ENCODE measurements at regions not wholly inside any gene's neighbourhood (a gene's known extent, or its start where the extent isn't known, plus 50 kb on each side); places are given as distances from the start of the nearest gene placed in this dataset.

DNA sequence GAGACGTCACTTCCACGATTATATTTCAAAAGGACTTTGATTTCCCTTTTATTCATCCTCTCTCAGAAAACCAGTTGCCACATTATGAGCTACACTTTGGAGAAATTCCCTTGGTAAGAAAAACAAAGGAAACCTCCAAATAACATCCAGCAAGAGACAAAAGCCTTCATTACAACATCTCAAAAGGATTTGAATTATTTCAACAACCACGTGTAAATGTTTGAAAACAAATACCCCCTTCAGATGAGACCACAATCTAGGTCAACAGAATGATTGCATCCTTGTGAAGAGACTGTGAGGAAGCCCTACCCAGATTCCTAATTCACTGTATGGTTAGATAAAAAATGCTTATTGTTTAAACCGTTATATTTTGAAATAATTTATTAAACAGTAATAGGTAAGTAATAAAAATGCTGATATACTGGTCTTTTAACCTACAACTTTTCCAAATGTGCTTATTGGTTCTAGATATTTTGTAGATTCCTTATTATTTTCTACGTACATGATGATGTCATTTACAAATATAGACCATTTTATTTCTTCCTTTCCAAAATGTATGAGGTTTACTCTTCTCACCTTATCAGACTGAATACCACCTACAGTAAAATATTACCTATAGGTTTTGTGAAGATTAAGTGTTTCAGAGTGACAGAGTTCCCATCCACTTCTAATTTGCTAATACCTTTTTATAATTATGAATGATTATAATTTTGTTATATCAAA lies 922.7 kb upstream of the CHAC2 start:
- no peak for TF ChIP-seq ZSCAN29 (IDR thresholded peaks at IDR 0.05)
- TF ChIP-seq, protein P1, sequence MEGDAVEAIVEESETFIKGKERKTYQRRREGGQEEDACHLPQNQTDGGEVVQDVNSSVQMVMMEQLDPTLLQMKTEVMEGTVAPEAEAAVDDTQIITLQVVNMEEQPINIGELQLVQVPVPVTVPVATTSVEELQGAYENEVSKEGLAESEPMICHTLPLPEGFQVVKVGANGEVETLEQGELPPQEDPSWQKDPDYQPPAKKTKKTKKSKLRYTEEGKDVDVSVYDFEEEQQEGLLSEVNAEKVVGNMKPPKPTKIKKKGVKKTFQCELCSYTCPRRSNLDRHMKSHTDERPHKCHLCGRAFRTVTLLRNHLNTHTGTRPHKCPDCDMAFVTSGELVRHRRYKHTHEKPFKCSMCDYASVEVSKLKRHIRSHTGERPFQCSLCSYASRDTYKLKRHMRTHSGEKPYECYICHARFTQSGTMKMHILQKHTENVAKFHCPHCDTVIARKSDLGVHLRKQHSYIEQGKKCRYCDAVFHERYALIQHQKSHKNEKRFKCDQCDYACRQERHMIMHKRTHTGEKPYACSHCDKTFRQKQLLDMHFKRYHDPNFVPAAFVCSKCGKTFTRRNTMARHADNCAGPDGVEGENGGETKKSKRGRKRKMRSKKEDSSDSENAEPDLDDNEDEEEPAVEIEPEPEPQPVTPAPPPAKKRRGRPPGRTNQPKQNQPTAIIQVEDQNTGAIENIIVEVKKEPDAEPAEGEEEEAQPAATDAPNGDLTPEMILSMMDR (IDR thresholded peaks at IDR 0.05 in 2 of 3, conservative IDR thresholded peaks at IDR 0.05 in 1 of 3; ENCODE audit: control insufficient read depth in 2 of 3, extremely low read depth in 1 of 3, insufficient read depth in 1 of 3, low read depth in 3 of 3, low read length in 3 of 3), result no peak
- TF ChIP-seq, protein P2, sequence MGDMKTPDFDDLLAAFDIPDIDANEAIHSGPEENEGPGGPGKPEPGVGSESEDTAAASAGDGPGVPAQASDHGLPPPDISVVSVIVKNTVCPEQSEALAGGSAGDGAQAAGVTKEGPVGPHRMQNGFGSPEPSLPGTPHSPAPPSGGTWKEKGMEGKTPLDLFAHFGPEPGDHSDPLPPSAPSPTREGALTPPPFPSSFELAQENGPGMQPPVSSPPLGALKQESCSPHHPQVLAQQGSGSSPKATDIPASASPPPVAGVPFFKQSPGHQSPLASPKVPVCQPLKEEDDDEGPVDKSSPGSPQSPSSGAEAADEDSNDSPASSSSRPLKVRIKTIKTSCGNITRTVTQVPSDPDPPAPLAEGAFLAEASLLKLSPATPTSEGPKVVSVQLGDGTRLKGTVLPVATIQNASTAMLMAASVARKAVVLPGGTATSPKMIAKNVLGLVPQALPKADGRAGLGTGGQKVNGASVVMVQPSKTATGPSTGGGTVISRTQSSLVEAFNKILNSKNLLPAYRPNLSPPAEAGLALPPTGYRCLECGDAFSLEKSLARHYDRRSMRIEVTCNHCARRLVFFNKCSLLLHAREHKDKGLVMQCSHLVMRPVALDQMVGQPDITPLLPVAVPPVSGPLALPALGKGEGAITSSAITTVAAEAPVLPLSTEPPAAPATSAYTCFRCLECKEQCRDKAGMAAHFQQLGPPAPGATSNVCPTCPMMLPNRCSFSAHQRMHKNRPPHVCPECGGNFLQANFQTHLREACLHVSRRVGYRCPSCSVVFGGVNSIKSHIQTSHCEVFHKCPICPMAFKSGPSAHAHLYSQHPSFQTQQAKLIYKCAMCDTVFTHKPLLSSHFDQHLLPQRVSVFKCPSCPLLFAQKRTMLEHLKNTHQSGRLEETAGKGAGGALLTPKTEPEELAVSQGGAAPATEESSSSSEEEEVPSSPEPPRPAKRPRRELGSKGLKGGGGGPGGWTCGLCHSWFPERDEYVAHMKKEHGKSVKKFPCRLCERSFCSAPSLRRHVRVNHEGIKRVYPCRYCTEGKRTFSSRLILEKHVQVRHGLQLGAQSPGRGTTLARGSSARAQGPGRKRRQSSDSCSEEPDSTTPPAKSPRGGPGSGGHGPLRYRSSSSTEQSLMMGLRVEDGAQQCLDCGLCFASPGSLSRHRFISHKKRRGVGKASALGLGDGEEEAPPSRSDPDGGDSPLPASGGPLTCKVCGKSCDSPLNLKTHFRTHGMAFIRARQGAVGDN (IDR thresholded peaks at IDR 0.05), result no peak
